ENCODE measurements at regions not wholly inside any gene's neighbourhood (a gene's known extent, or its start where the extent isn't known, plus 50 kb on each side); places are given as distances from the start of the nearest gene placed in this dataset.

GRCh38 chr21:27108228-27108627 is 141.3 kb upstream of the ADAMTS5 start:
- DNase-seq (no peak), FAIRE-seq (no peak)
- 62 to 83% (median 76%) methylated on average over 1 of the region's 1 CpG for WGBS, 3 donors

GRCh38 chr21:27104846-27105431 is 138.1 kb upstream of the ADAMTS5 start:
- no peak for DNase-seq
- Histone ChIP-seq H3K4me3 (ENCODE audit: low read depth in 1 of 3, low read length in 3 of 3) (no peak overlapping the region), H3K27ac (ENCODE audit: low read depth in 1 of 3, low read length in 2 of 3) (no peak overlapping the region), H3K4me1 (ENCODE audit: control insufficient read depth in 3 of 3, insufficient read depth in 2 of 3, low read depth in 1 of 3, low read length in 2 of 3) (no peaks in the 10 kb centered on the region), H3K9me3 (ENCODE audit: control insufficient read depth in 2 of 2, insufficient read depth in 1 of 2, low read depth in 1 of 2, low read length in 1 of 2) (no peaks in the 10 kb centered on the region), H3K36me3 (ENCODE audit: control insufficient read depth in 3 of 3, insufficient read depth in 2 of 3, low read depth in 1 of 3, low read length in 3 of 3) (no peaks in the 10 kb centered on the region), H3K27me3 (ENCODE audit: control insufficient read depth in 3 of 3, insufficient read depth in 3 of 3, low read length in 3 of 3) (no peaks in the 10 kb centered on the region)
- FAIRE-seq: no peak
- 44 to 51% (median 45%) methylated on average over 5 of the region's 5 CpGs for WGBS, 3 donors

More at GRCh38 chr21:27108228-27108627, 141.3 kb upstream of the ADAMTS5 start:
- Histone ChIP-seq H3K4me1 (ENCODE audit: control insufficient read depth in 3 of 3, insufficient read depth in 2 of 3, low read depth in 1 of 3, low read length in 2 of 3) (no peaks in the 10 kb centered on the region), H3K27ac (ENCODE audit: low read depth in 1 of 3, low read length in 2 of 3) (no peak overlapping the region), H3K4me3 (ENCODE audit: low read depth in 1 of 3, low read length in 3 of 3) (no peak overlapping the region), H3K36me3 (ENCODE audit: control insufficient read depth in 3 of 3, insufficient read depth in 2 of 3, low read depth in 1 of 3, low read length in 3 of 3) (no peaks in the 10 kb centered on the region), H3K9me3 (ENCODE audit: control insufficient read depth in 2 of 2, insufficient read depth in 1 of 2, low read depth in 1 of 2, low read length in 1 of 2) (no peaks in the 10 kb centered on the region), H3K27me3 (ENCODE audit: control insufficient read depth in 3 of 3, insufficient read depth in 3 of 3, low read length in 3 of 3) (no peaks in the 10 kb centered on the region)

DNA sequence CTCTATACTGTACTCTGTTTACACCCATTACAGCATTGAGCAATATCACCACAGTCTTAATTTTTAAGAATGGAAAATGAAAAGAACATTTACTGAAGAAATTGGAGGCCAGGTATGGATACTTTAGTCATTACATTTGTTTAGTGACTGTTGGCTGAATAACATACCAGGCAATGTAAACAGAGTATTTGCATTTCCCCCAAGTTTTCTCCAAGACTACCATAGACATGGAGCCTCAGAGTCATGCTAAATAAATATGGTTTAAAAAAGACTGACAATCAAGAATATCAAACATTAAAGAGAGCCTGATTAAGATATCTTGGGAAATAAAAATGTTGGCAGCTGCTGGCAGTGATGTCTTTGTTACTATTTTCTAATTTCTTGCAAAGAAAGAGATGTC is 136.9 kb upstream of the ADAMTS5 start:
- DNase-seq (no peak), FAIRE-seq (no peak)
- Histone ChIP-seq H3K27me3 (ENCODE audit: control insufficient read depth in 3 of 3, insufficient read depth in 3 of 3, low read length in 3 of 3) (no peaks in the 10 kb centered on the region), H3K9me3 (ENCODE audit: control insufficient read depth in 2 of 2, insufficient read depth in 1 of 2, low read depth in 1 of 2, low read length in 1 of 2) (peaks cover 0 to 6% of the 10 kb centered on the region in 2 donors), H3K36me3 (ENCODE audit: control insufficient read depth in 3 of 3, insufficient read depth in 2 of 3, low read depth in 1 of 3, low read length in 3 of 3) (no peaks in the 10 kb centered on the region), H3K4me1 (ENCODE audit: control insufficient read depth in 3 of 3, insufficient read depth in 2 of 3, low read depth in 1 of 3, low read length in 2 of 3) (no peaks in the 10 kb centered on the region), H3K27ac (ENCODE audit: low read depth in 1 of 3, low read length in 2 of 3) (no peak overlapping the region), H3K4me3 (ENCODE audit: low read depth in 1 of 3, low read length in 3 of 3) (no peak overlapping the region)

- FAIRE-seq (no peak), DNase-seq (no peak)
- WGBS, 3 donors: 78 to 91% (median 90%) methylated on average over 1 of the region's 1 CpG
- Histone ChIP-seq H3K4me3 (ENCODE audit: low read depth in 1 of 3, low read length in 3 of 3) (no peak overlapping the region), H3K9me3 (ENCODE audit: control insufficient read depth in 2 of 2, insufficient read depth in 1 of 2, low read depth in 1 of 2, low read length in 1 of 2) (peaks cover 0 to 7% of the 10 kb centered on the region in 2 donors), H3K36me3 (ENCODE audit: control insufficient read depth in 3 of 3, insufficient read depth in 2 of 3, low read depth in 1 of 3, low read length in 3 of 3) (no peaks in the 10 kb centered on the region), H3K4me1 (ENCODE audit: control insufficient read depth in 3 of 3, insufficient read depth in 2 of 3, low read depth in 1 of 3, low read length in 2 of 3) (no peaks in the 10 kb centered on the region), H3K27ac (ENCODE audit: low read depth in 1 of 3, low read length in 2 of 3) (no peak overlapping the region), H3K27me3 (ENCODE audit: control insufficient read depth in 3 of 3, insufficient read depth in 3 of 3, low read length in 3 of 3) (no peaks in the 10 kb centered on the region)
These were observed 134.6 kb upstream of the ADAMTS5 start for GRCh38 chr21:27101523-27101922.

DNA sequence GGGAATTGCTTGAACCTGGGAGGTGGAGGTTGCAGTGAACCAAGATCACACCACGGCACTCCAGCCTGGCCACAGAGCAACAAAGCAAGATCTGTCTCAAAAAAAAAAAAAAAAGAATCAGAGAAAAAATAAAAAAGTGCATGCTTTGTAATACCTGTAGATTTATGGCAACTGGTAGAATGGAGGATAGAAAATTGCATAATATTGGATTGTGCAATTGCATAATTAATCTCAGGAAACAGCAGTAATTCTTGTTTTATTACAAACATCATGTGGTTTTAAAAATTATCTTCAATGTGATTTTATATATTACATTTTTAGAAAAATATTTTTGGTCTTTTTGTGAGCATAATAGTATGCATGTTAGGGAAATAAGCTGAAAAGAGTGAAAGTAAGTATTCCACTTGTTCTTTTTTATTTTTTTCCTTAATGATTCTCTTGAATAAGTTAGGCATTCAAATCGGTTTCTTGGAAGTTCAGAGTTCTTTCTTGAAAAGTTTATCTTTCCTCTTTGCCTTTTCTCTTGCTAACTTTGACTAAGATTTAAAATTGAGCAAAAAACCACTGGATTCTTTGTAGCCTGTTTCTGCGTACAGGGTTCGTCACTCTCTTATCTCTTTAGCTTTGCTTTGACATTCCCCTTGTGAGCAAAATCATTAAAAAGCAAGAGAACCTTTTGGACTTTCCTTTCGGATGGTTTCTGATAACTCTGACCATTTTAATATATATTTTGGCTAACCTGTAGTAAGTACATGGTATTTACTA is 127.5 kb upstream of the ADAMTS5 start:
- H3K9me3 ChIP-seq (ENCODE audit: control insufficient read depth in 2 of 2, insufficient read depth in 1 of 2, low read depth in 1 of 2, low read length in 1 of 2): peaks cover 0 to 7% of the 10 kb centered on the region in 2 donors
- 55 to 77% (median 60%) methylated on average over 5 of the region's 5 CpGs for WGBS, 3 donors
- no peaks in the 10 kb centered on the region for H3K36me3 ChIP-seq (ENCODE audit: control insufficient read depth in 3 of 3, insufficient read depth in 2 of 3, low read depth in 1 of 3, low read length in 3 of 3)
- H3K27ac ChIP-seq (ENCODE audit: low read depth in 1 of 3, low read length in 2 of 3): no peak overlapping the region
- FAIRE-seq (no peak), DNase-seq (no peak)
- H3K27me3 ChIP-seq (ENCODE audit: control insufficient read depth in 3 of 3, insufficient read depth in 3 of 3, low read length in 3 of 3): no peaks in the 10 kb centered on the region
- no peaks in the 10 kb centered on the region for H3K4me1 ChIP-seq (ENCODE audit: control insufficient read depth in 3 of 3, insufficient read depth in 2 of 3, low read depth in 1 of 3, low read length in 2 of 3)
- no peak overlapping the region for H3K4me3 ChIP-seq (ENCODE audit: low read depth in 1 of 3, low read length in 3 of 3)

- Histone ChIP-seq H3K4me1 (ENCODE audit: control insufficient read depth in 3 of 3, insufficient read depth in 2 of 3, low read depth in 1 of 3, low read length in 2 of 3) (no peaks in the 10 kb centered on the region), H3K27me3 (ENCODE audit: control insufficient read depth in 3 of 3, insufficient read depth in 3 of 3, low read length in 3 of 3) (no peaks in the 10 kb centered on the region), H3K36me3 (ENCODE audit: control insufficient read depth in 3 of 3, insufficient read depth in 2 of 3, low read depth in 1 of 3, low read length in 3 of 3) (no peaks in the 10 kb centered on the region), H3K27ac (ENCODE audit: low read depth in 1 of 3, low read length in 2 of 3) (no peak overlapping the region), H3K9me3 (ENCODE audit: control insufficient read depth in 2 of 2, insufficient read depth in 1 of 2, low read depth in 1 of 2, low read length in 1 of 2) (no peaks in the 10 kb centered on the region), H3K4me3 (ENCODE audit: low read depth in 1 of 3, low read length in 3 of 3) (no peak overlapping the region)
- 87 to 92% (median 89%) methylated on average over 2 of the region's 2 CpGs for WGBS, 3 donors
- no peak for DNase-seq
- FAIRE-seq: no peak
These were observed 119.7 kb upstream of the ADAMTS5 start for GRCh38 chr21:27086630-27087029.

GRCh38 chr21:27086186-27086585 is 119.3 kb upstream of the ADAMTS5 start:
- Histone ChIP-seq H3K36me3 (ENCODE audit: control insufficient read depth in 3 of 3, insufficient read depth in 2 of 3, low read depth in 1 of 3, low read length in 3 of 3) (no peaks in the 10 kb centered on the region), H3K27ac (ENCODE audit: low read depth in 1 of 3, low read length in 2 of 3) (no peak overlapping the region), H3K27me3 (ENCODE audit: control insufficient read depth in 3 of 3, insufficient read depth in 3 of 3, low read length in 3 of 3) (no peaks in the 10 kb centered on the region), H3K4me1 (ENCODE audit: control insufficient read depth in 3 of 3, insufficient read depth in 2 of 3, low read depth in 1 of 3, low read length in 2 of 3) (no peaks in the 10 kb centered on the region), H3K4me3 (ENCODE audit: low read depth in 1 of 3, low read length in 3 of 3) (no peak overlapping the region), H3K9me3 (ENCODE audit: control insufficient read depth in 2 of 2, insufficient read depth in 1 of 2, low read depth in 1 of 2, low read length in 1 of 2) (no peaks in the 10 kb centered on the region)
- WGBS, 3 donors: 14 to 44% (median 29%) methylated on average over 6 of the region's 6 CpGs
- FAIRE-seq: no peak
- no peak for DNase-seq

- Histone ChIP-seq H3K4me3 (ENCODE audit: low read depth in 1 of 3, low read length in 3 of 3) (no peak overlapping the region), H3K27me3 (ENCODE audit: control insufficient read depth in 3 of 3, insufficient read depth in 3 of 3, low read length in 3 of 3) (no peaks in the 10 kb centered on the region), H3K27ac (ENCODE audit: low read depth in 1 of 3, low read length in 2 of 3) (no peak overlapping the region), H3K36me3 (ENCODE audit: control insufficient read depth in 3 of 3, insufficient read depth in 2 of 3, low read depth in 1 of 3, low read length in 3 of 3) (no peaks in the 10 kb centered on the region), H3K4me1 (ENCODE audit: control insufficient read depth in 3 of 3, insufficient read depth in 2 of 3, low read depth in 1 of 3, low read length in 2 of 3) (no peaks in the 10 kb centered on the region), H3K9me3 (ENCODE audit: control insufficient read depth in 2 of 2, insufficient read depth in 1 of 2, low read depth in 1 of 2, low read length in 1 of 2) (no peaks in the 10 kb centered on the region)
- FAIRE-seq: no peak
- WGBS, 3 donors: 73 to 97% (median 92%) methylated on average over 1 of the region's 1 CpG
- no peak for DNase-seq
These were observed 118.5 kb upstream of the ADAMTS5 start for GRCh38 chr21:27085387-27085786.

DNA sequence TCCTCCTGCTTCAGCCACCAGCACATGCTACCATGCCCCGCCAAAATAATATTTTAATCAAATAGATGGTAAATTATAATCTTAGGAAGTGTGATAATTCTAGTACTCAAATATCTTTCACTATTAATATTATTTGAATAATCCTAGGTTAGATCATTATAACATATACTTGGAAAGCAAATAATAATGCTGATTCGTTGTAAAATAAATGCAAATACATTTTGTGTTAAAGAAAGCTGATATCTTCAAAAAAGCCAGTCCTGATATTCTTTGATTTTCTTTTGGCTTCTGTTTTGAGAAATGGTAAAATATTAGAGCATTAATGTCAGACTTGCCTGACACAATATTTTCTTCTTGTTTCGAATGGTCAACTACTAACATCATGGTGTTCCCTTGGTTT is 116.3 kb upstream of the ADAMTS5 start:
- Histone ChIP-seq H3K36me3 (ENCODE audit: control insufficient read depth in 3 of 3, insufficient read depth in 2 of 3, low read depth in 1 of 3, low read length in 3 of 3) (no peaks in the 10 kb centered on the region), H3K4me1 (ENCODE audit: control insufficient read depth in 3 of 3, insufficient read depth in 2 of 3, low read depth in 1 of 3, low read length in 2 of 3) (no peaks in the 10 kb centered on the region), H3K4me3 (ENCODE audit: low read depth in 1 of 3, low read length in 3 of 3) (no peak overlapping the region), H3K27ac (ENCODE audit: low read depth in 1 of 3, low read length in 2 of 3) (no peak overlapping the region), H3K9me3 (ENCODE audit: control insufficient read depth in 2 of 2, insufficient read depth in 1 of 2, low read depth in 1 of 2, low read length in 1 of 2) (no peaks in the 10 kb centered on the region), H3K27me3 (ENCODE audit: control insufficient read depth in 3 of 3, insufficient read depth in 3 of 3, low read length in 3 of 3) (no peaks in the 10 kb centered on the region)
- 82 to 91% (median 88%) methylated on average over 3 of the region's 3 CpGs for WGBS, 3 donors
- DNase-seq (no peak), FAIRE-seq (no peak)
